ENCODE measurements at regions not wholly inside any gene's neighbourhood (a gene's known extent, or its start where the extent isn't known, plus 50 kb on each side); places are given as distances from the start of the nearest gene placed in this dataset.

GRCh38 chr4:175509320-175509719, 302.7 kb downstream of the GPM6A start:
- TF ChIP-seq POLR2A (conservative IDR thresholded peaks at IDR 0.05): no peak
- no peak for TF ChIP-seq TEAD4 (IDR thresholded peaks at IDR 0.05; ENCODE audit: low read length)
- TF ChIP-seq TEAD4 (CRISPR knock-in tag; IDR thresholded peaks at IDR 0.05; ENCODE audit: borderline replicate concordance): no peak
- no peak for TF ChIP-seq RNF2 (IDR thresholded peaks at IDR 0.05)
- no peak for TF ChIP-seq POLR2AphosphoS5 (IDR thresholded peaks at IDR 0.05; ENCODE audit: control insufficient read depth, insufficient read depth, low read depth, low read length)
- no peak for TF ChIP-seq HNRNPUL1 (IDR thresholded peaks at IDR 0.05; ENCODE audit: low read length)
- no peak for TF ChIP-seq MYNN (IDR thresholded peaks at IDR 0.05)
- TF ChIP-seq MYNN (CRISPR knock-in tag; IDR thresholded peaks at IDR 0.05): no peak

Data from K562 (cell line).